ENCODE measurements at regions not wholly inside any gene's neighbourhood (a gene's known extent, or its start where the extent isn't known, plus 50 kb on each side); places are given as distances from the start of the nearest gene placed in this dataset.

- H4K20me1 ChIP-seq (replicated peaks; ENCODE audit: insufficient read depth), result no peaks in the 10 kb centered on the region
- TF ChIP-seq STAT1 (IDR thresholded peaks at IDR 0.05; ENCODE audit: unreplicated experiment), result no peak
- no peak for TF ChIP-seq CTCF (conservative IDR thresholded peaks at IDR 0.05; ENCODE audit: low read depth in 2 of 2)
- no peak for TF ChIP-seq ZNF462 (CRISPR knock-in tag; IDR thresholded peaks at IDR 0.05)
- TF ChIP-seq ETS1 (IDR thresholded peaks at IDR 0.05), result no peak
- no peak for TF ChIP-seq POLR2AphosphoS5 (IDR thresholded peaks at IDR 0.05; ENCODE audit: low read depth)
- no peak for TF ChIP-seq REST (IDR thresholded peaks at IDR 0.05; ENCODE audit: unreplicated experiment)
- no peak for TF ChIP-seq JUNB (IDR thresholded peaks at IDR 0.05; ENCODE audit: unreplicated experiment)
- no peak for TF ChIP-seq NANOG (IDR thresholded peaks at IDR 0.05; ENCODE audit: borderline replicate concordance)
- no peak overlapping the region for H3K4me2 ChIP-seq
- H3K79me2 ChIP-seq (replicated peaks; ENCODE audit: insufficient read depth), result no peaks in the 10 kb centered on the region
- H3K4me1 Mint-ChIP-seq, result peaks cover 15% of the 10 kb centered on the region
- no peaks in the 10 kb centered on the region for H3K36me3 Mint-ChIP-seq (ENCODE audit: low read depth)
- no peak overlapping the region for H2AFZ ChIP-seq
- no peaks in the 10 kb centered on the region for H3K9me2 ChIP-seq (ENCODE audit: insufficient read depth)
- no peak overlapping the region for H3K27ac ChIP-seq (ENCODE audit: low read depth)
- no peaks in the 10 kb centered on the region for H3K36me3 ChIP-seq (ENCODE audit: insufficient read depth)
- ATAC-seq (no peak), DNase-seq (ENCODE audit: low spot score) (no peak)
- no peak overlapping the region for H3K27ac Mint-ChIP-seq
- H3K4me3 Mint-ChIP-seq, result no peak overlapping the region
- H3K4me3 ChIP-seq, result no peak overlapping the region
- H3K4me1 ChIP-seq (ENCODE audit: insufficient read depth), result peaks cover 15% of the 10 kb centered on the region
- peaks cover 7% of the 10 kb centered on the region for H3F3A ChIP-seq (replicated peaks; ENCODE audit: low read depth)
- H3K27me3 Mint-ChIP-seq (ENCODE audit: insufficient read depth, low read depth, poor library complexity), result no peaks in the 10 kb centered on the region
- H3K9me3 Mint-ChIP-seq, result no peaks in the 10 kb centered on the region
- no peaks in the 10 kb centered on the region for H3K27me3 ChIP-seq (ENCODE audit: insufficient read depth)
Observed at GRCh38 chr3:71870966-71871512, 86.1 kb upstream of the PROK2 start.
